Trophoblast cell (in vitro differentiated cells and primary cell): ENCODE measurements at regions not wholly inside any gene's neighbourhood (a gene's known extent, or its start where the extent isn't known, plus 50 kb on each side); places are given as distances from the start of the nearest gene placed in this dataset.

Source experiments
- DNase-seq, 2 donors: peaks; one replicate each; pipeline ENCODE4 v3.0.0-alpha.2; 2016
- H2AFZ ChIP-seq: 2 replicates; pipeline ENCODE4 v1.6.1; 2013; ENCODE audit warnings: low read length, moderate library complexity, mild to moderate bottlenecking; ENCODE audit not compliant: insufficient read depth, poor library complexity
- H2AK5ac ChIP-seq: 2 replicates; pipeline ENCODE4 v1.6.1; 2013; ENCODE audit warnings: mild to moderate bottlenecking, low read length
- H2BK120ac ChIP-seq: 2 replicates; pipeline ENCODE4 v1.6.1; 2013; ENCODE audit warnings: low read length, mild to moderate bottlenecking, moderate library complexity; ENCODE audit not compliant: insufficient read depth, poor library complexity
- H2BK12ac ChIP-seq: 2 replicates; pipeline ENCODE4 v1.6.1; 2013; ENCODE audit warnings: mild to moderate bottlenecking, low read length, moderate library complexity
- H2BK5ac ChIP-seq: 2 replicates; pipeline ENCODE4 v1.6.1; 2013; ENCODE audit warnings: low read length, low read depth, moderate library complexity, mild to moderate bottlenecking; ENCODE audit not compliant: poor library complexity
- H3K14ac ChIP-seq: 2 replicates; pipeline ENCODE4 v1.6.1; 2013; ENCODE audit warnings: mild to moderate bottlenecking, low read length
- H3K18ac ChIP-seq: 2 replicates; pipeline ENCODE4 v1.6.1; 2013; ENCODE audit warnings: mild to moderate bottlenecking, low read length
- H3K23ac ChIP-seq: 2 replicates; pipeline ENCODE4 v1.6.1; 2013; ENCODE audit warnings: low read length
- H3K27ac ChIP-seq: 2 replicates; pipeline ENCODE4 v1.5.1; 2013; ENCODE audit warnings: low read depth, mild to moderate bottlenecking, inconsistent platforms, low read length, moderate library complexity
- H3K27me3 ChIP-seq: 2 replicates; pipeline ENCODE4 v1.6.1; 2013; ENCODE audit warnings: inconsistent platforms, mild to moderate bottlenecking, low read length, moderate library complexity; ENCODE audit not compliant: insufficient read depth
- H3K36me3 ChIP-seq, 2 experiments: 1 replicate in 1 of 2; 2 replicates in 1 of 2; pipeline ENCODE4 v1.6.1; 2013; ENCODE audit warnings: low read length in 2 of 2, mild to moderate bottlenecking in 2 of 2, moderate library complexity in 1 of 2; ENCODE audit not compliant: insufficient read depth in 2 of 2, control insufficient read depth in 1 of 2
- H3K4ac ChIP-seq: 2 replicates; pipeline ENCODE4 v1.6.1; 2013; ENCODE audit warnings: low read depth, mild to moderate bottlenecking, low read length, moderate library complexity
- H3K4me1 ChIP-seq, 2 experiments: 1 replicate in 1 of 2; 2 replicates in 1 of 2; pipeline ENCODE4 v1.6.1; 2013; ENCODE audit warnings: low read length in 2 of 2, mild to moderate bottlenecking in 2 of 2, moderate library complexity in 1 of 2; ENCODE audit not compliant: insufficient read depth in 2 of 2, control insufficient read depth in 1 of 2
- H3K4me2 ChIP-seq: 2 replicates; pipeline ENCODE4 v1.6.1; 2013; ENCODE audit warnings: inconsistent platforms, mild to moderate bottlenecking, low read length, moderate library complexity
- H3K4me3 ChIP-seq: 2 replicates; pipeline ENCODE4 v1.5.1; 2013; ENCODE audit warnings: mild to moderate bottlenecking, low read depth, low read length, inconsistent platforms
- H3K79me1 ChIP-seq: one replicate; pipeline ENCODE4 v1.6.1; 2013; ENCODE audit warnings: low read length
- H3K79me2 ChIP-seq: 2 replicates; pipeline ENCODE4 v1.6.1; 2013; ENCODE audit warnings: low read length, mild to moderate bottlenecking; ENCODE audit not compliant: control insufficient read depth, insufficient read depth, poor library complexity
- H3K9ac ChIP-seq: 2 replicates; pipeline ENCODE4 v1.6.1; 2013; ENCODE audit warnings: mild to moderate bottlenecking, low read length
- H3K9me3 ChIP-seq: 2 replicates; pipeline ENCODE4 v1.6.1; 2013; ENCODE audit warnings: low read depth, mild to moderate bottlenecking, control low read depth, inconsistent platforms, low read length; ENCODE audit not compliant: insufficient read depth
- H4K12ac ChIP-seq: 2 replicates; pipeline ENCODE4 v1.6.1; 2013; ENCODE audit warnings: low read depth, mild to moderate bottlenecking, low read length, moderate library complexity
- H4K8ac ChIP-seq: 2 replicates; pipeline ENCODE4 v1.6.1; 2013; ENCODE audit warnings: low read depth, mild to moderate bottlenecking, low read length, moderate library complexity
- H4K91ac ChIP-seq: one replicate; pipeline ENCODE4 v1.6.1; 2013; ENCODE audit warnings: low read depth, mild to moderate bottlenecking, low read length, moderate library complexity
- WGBS: extraction: QIAGEN DNeasy Blood & Tissue Kit; methylation state at CpG from one replicate; pipeline ENCODE4 v1.1.7; 2013; ENCODE audit warnings: missing lambda C conversion rate; ENCODE audit not compliant: insufficient read length, insufficient coverage; ENCODE audit errors: extremely low coverage; 5-methylcytosine and 5-hydroxymethylcytosine counted together

DNA sequence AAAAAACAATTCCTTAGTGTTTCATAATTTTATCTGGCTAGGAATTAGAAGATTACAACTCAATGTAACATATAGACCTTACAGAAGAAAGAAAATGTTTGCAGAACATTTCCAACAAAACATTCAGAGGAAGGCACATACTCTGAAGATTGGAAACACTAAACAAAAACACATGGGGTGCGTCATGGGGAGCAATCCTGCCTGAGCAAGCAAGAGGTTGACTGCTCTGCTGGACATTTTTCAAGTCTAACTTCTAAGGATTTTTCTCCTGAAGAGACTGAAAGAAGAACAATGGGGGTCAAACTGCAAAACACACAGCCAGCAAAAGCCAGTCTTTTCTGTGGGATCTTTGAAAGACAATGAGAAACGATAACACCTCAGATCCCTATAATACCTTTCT is 182.8 kb downstream of the GUCY2F start:
- no peak overlapping the region for H4K8ac ChIP-seq
- H2AFZ ChIP-seq = no peak overlapping the region
- no peak overlapping the region for H3K4ac ChIP-seq
- H3K4me1 ChIP-seq = no peaks in the 10 kb centered on the region
- H3K9me3 ChIP-seq = no peaks in the 10 kb centered on the region
- H3K36me3 ChIP-seq = no peaks in the 10 kb centered on the region
- no peaks in the 10 kb centered on the region for H3K79me2 ChIP-seq
- no peak overlapping the region for H3K4me3 ChIP-seq
- H4K12ac ChIP-seq = no peak overlapping the region
- no peaks in the 10 kb centered on the region for H3K79me1 ChIP-seq
- H3K14ac ChIP-seq = no peak overlapping the region
- H2AK5ac ChIP-seq = no peak overlapping the region
- no peak overlapping the region for H3K27ac ChIP-seq
- no peak overlapping the region for H3K4me2 ChIP-seq
- H2BK12ac ChIP-seq = no peak overlapping the region
- no peak overlapping the region for H4K91ac ChIP-seq
- no peak for DNase-seq
- H3K27me3 ChIP-seq = no peaks in the 10 kb centered on the region
- no peak overlapping the region for H2BK120ac ChIP-seq
- no peak overlapping the region for H3K9ac ChIP-seq
- H2BK5ac ChIP-seq = no peak overlapping the region
- no peak overlapping the region for H3K18ac ChIP-seq
- no peak overlapping the region for H3K23ac ChIP-seq
- WGBS = no CpG with 5 or more reads among the region's 2 CpGs

GRCh38 chrX:109294097-109294814 is 187.6 kb downstream of the GUCY2F start:
- Histone ChIP-seq H4K91ac (no peak overlapping the region), H3K36me3 (no peaks in the 10 kb centered on the region), H2BK5ac (no peak overlapping the region), H3K79me2 (no peaks in the 10 kb centered on the region), H3K9me3 (no peaks in the 10 kb centered on the region), H3K4me3 (no peak overlapping the region), H3K4me1 (no peaks in the 10 kb centered on the region), H3K14ac (no peak overlapping the region), H2BK12ac (no peak overlapping the region), H3K4me2 (no peak overlapping the region), H4K12ac (no peak overlapping the region), H3K27me3 (no peaks in the 10 kb centered on the region), H2BK120ac (no peak overlapping the region), H3K27ac (no peak overlapping the region), H3K18ac (no peak overlapping the region), H3K23ac (no peak overlapping the region), H2AFZ (no peak overlapping the region), H3K4ac (no peak overlapping the region), H3K9ac (no peak overlapping the region), H2AK5ac (no peak overlapping the region), H4K8ac (no peak overlapping the region), H3K79me1 (no peaks in the 10 kb centered on the region)
- no peak for DNase-seq
- whole genome bisulfite sequencing = no CpG with 5 or more reads among the region's 4 CpGs

- Histone ChIP-seq H4K91ac (no peak overlapping the region), H3K9ac (no peak overlapping the region), H3K4me3 (no peak overlapping the region), H3K27ac (no peak overlapping the region), H3K36me3 (no peaks in the 10 kb centered on the region), H3K79me2 (no peaks in the 10 kb centered on the region), H2BK12ac (no peak overlapping the region), H3K23ac (no peak overlapping the region), H2AK5ac (no peak overlapping the region), H3K18ac (no peak overlapping the region), H3K9me3 (no peaks in the 10 kb centered on the region), H2AFZ (no peak overlapping the region), H3K79me1 (no peaks in the 10 kb centered on the region), H2BK120ac (no peak overlapping the region), H3K14ac (no peak overlapping the region), H4K8ac (no peak overlapping the region), H4K12ac (no peak overlapping the region), H2BK5ac (no peak overlapping the region), H3K27me3 (no peaks in the 10 kb centered on the region), H3K4me1 (no peaks in the 10 kb centered on the region), H3K4ac (no peak overlapping the region), H3K4me2 (no peak overlapping the region)
- no CpG with 5 or more reads among the region's 1 CpG for WGBS
- no peak for DNase-seq
Measured at GRCh38 chrX:109283870-109284269, 198.0 kb downstream of the GUCY2F start.

GRCh38 chrX:109281483-109282275 is 200.2 kb downstream of the GUCY2F start:
- DNase-seq = no peak
- Histone ChIP-seq H3K9me3 (no peaks in the 10 kb centered on the region), H3K79me2 (no peaks in the 10 kb centered on the region), H4K91ac (no peak overlapping the region), H3K4me1 (no peaks in the 10 kb centered on the region), H3K79me1 (no peaks in the 10 kb centered on the region), H2BK120ac (no peak overlapping the region), H3K27me3 (no peaks in the 10 kb centered on the region), H2AK5ac (no peak overlapping the region), H3K4me3 (no peak overlapping the region), H3K18ac (no peak overlapping the region), H2BK12ac (no peak overlapping the region), H4K12ac (no peak overlapping the region), H3K27ac (no peak overlapping the region), H4K8ac (no peak overlapping the region), H3K36me3 (no peaks in the 10 kb centered on the region), H3K14ac (no peak overlapping the region), H2BK5ac (no peak overlapping the region), H2AFZ (no peak overlapping the region), H3K9ac (no peak overlapping the region), H3K4me2 (no peak overlapping the region), H3K4ac (no peak overlapping the region), H3K23ac (no peak overlapping the region)
- WGBS = no CpG with 5 or more reads among the region's 3 CpGs
